ENCODE measurements at regions not wholly inside any gene's neighbourhood (a gene's known extent, or its start where the extent isn't known, plus 50 kb on each side); places are given as distances from the start of the nearest gene placed in this dataset.

DNA sequence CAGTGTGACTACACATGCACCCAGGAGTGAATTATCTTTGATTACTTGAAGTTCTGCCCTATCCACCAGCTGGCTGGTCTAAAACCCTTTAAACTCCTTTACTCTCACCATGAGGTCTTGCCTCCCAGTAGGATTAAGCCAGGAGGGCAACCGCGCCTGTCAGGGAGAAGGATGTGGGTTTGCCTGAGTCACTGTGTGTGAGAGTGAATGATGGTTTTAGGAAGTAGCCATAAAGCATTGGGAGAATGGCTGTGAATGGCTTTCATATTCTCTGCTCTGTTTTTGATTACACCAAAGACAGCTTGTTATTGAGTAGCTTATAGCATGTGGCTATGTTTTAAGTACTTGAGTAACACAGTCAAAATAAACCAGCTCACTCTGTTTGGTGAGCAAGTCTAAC is 637.7 kb upstream of the TBL1XR1 start:
- H2AFZ ChIP-seq (ENCODE audit: insufficient read depth, low read length, poor library complexity), result no peak overlapping the region

DNA sequence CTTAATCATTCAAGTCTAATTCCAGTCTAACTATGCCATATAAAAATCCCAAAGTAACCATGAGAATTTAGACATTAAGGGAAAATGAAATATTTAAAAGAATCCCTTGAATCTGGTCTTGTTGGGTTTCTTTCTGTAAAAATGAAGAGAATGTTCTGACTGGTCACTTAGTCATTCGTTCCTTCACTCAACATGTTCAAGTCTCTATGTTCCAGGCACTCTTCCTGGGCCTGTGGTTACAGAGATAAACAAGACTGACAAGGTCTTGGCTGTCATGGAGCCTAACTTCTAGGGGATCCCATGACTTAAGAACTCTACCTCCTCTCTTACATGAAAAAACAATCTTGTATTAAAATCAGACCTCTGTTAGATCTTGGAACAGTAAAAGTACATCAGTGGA is 638.6 kb upstream of the TBL1XR1 start:
- no peak overlapping the region for H3K14ac ChIP-seq (ENCODE audit: low read length)
- peak; percentile 26 to 74 for DNase-seq
- H2BK120ac ChIP-seq (ENCODE audit: insufficient read depth, low read length, poor library complexity), result no peak overlapping the region
- no CpG with 5 or more reads among the region's 1 CpG for WGBS (ENCODE audit: extremely low coverage, insufficient coverage, insufficient read length)
- H4K91ac ChIP-seq (ENCODE audit: low read depth, low read length), result no peak overlapping the region
- peaks cover 0 to 2% of the 10 kb centered on the region in 2 experiments for H3K4me1 ChIP-seq (ENCODE audit: control insufficient read depth in 1 of 2, insufficient read depth in 2 of 2, low read length in 2 of 2)
- no peak overlapping the region for H2BK12ac ChIP-seq (ENCODE audit: low read length)
- no peak overlapping the region for H2BK5ac ChIP-seq (ENCODE audit: low read depth, low read length, poor library complexity)
- no peak overlapping the region for H3K18ac ChIP-seq (ENCODE audit: low read length)
- H3K9me3 ChIP-seq (ENCODE audit: insufficient read depth, low read depth, low read length), result no peaks in the 10 kb centered on the region
- no peak overlapping the region for H3K4me3 ChIP-seq (ENCODE audit: low read depth, low read length)
- H3K79me1 ChIP-seq (ENCODE audit: low read length), result no peaks in the 10 kb centered on the region
- no peaks in the 10 kb centered on the region for H3K36me3 ChIP-seq (ENCODE audit: control insufficient read depth in 1 of 2, insufficient read depth in 2 of 2, low read length in 2 of 2)
- no peaks in the 10 kb centered on the region for H3K79me2 ChIP-seq (ENCODE audit: control insufficient read depth, insufficient read depth, low read length, poor library complexity)
- H2AK5ac ChIP-seq (ENCODE audit: low read length), result no peak overlapping the region
- no peak overlapping the region for H3K4me2 ChIP-seq (ENCODE audit: low read length)
- H4K8ac ChIP-seq (ENCODE audit: low read depth, low read length), result no peak overlapping the region
- H3K23ac ChIP-seq (ENCODE audit: low read length), result no peak overlapping the region
- no peaks in the 10 kb centered on the region for H3K27me3 ChIP-seq (ENCODE audit: insufficient read depth, low read length)
- H3K9ac ChIP-seq (ENCODE audit: low read length), result no peak overlapping the region
- H3K27ac ChIP-seq (ENCODE audit: low read depth, low read length), result no peak overlapping the region
- H3K4ac ChIP-seq (ENCODE audit: low read depth, low read length), result no peak overlapping the region
- no peak overlapping the region for H4K12ac ChIP-seq (ENCODE audit: low read depth, low read length)
- H2AFZ ChIP-seq (ENCODE audit: insufficient read depth, low read length, poor library complexity), result no peak overlapping the region

More for the DNA sequence above, 637.7 kb upstream of the TBL1XR1 start:
- no peak overlapping the region for H4K8ac ChIP-seq (ENCODE audit: low read depth, low read length)
- H3K79me1 ChIP-seq (ENCODE audit: low read length), result no peaks in the 10 kb centered on the region
- no peak overlapping the region for H3K4me2 ChIP-seq (ENCODE audit: low read length)
- no peak overlapping the region for H2BK5ac ChIP-seq (ENCODE audit: low read depth, low read length, poor library complexity)
- no peak overlapping the region for H3K18ac ChIP-seq (ENCODE audit: low read length)
- no peak overlapping the region for H3K23ac ChIP-seq (ENCODE audit: low read length)
- H4K91ac ChIP-seq (ENCODE audit: low read depth, low read length), result no peak overlapping the region
- H2BK12ac ChIP-seq (ENCODE audit: low read length), result peak overlapping the region; percentile 52
- DNase-seq, result peak in 1 of 2 donors; percentile 49
- no peak overlapping the region for H3K4me3 ChIP-seq (ENCODE audit: low read depth, low read length)
- H4K12ac ChIP-seq (ENCODE audit: low read depth, low read length), result no peak overlapping the region
- H3K4ac ChIP-seq (ENCODE audit: low read depth, low read length), result no peak overlapping the region
- no peak overlapping the region for H2AK5ac ChIP-seq (ENCODE audit: low read length)
- no peak overlapping the region for H3K14ac ChIP-seq (ENCODE audit: low read length)
- no peak overlapping the region for H3K27ac ChIP-seq (ENCODE audit: low read depth, low read length)
- H3K79me2 ChIP-seq (ENCODE audit: control insufficient read depth, insufficient read depth, low read length, poor library complexity), result no peaks in the 10 kb centered on the region
- no peaks in the 10 kb centered on the region for H3K36me3 ChIP-seq (ENCODE audit: control insufficient read depth in 1 of 2, insufficient read depth in 2 of 2, low read length in 2 of 2)
- H2BK120ac ChIP-seq (ENCODE audit: insufficient read depth, low read length, poor library complexity), result no peak overlapping the region
- H3K27me3 ChIP-seq (ENCODE audit: insufficient read depth, low read length), result no peaks in the 10 kb centered on the region
- H3K9ac ChIP-seq (ENCODE audit: low read length), result no peak overlapping the region
- WGBS (ENCODE audit: extremely low coverage, insufficient coverage, insufficient read length), result no CpG with 5 or more reads among the region's 2 CpGs
- peaks cover 0 to 2% of the 10 kb centered on the region in 2 experiments for H3K4me1 ChIP-seq (ENCODE audit: control insufficient read depth in 1 of 2, insufficient read depth in 2 of 2, low read length in 2 of 2)
- H3K9me3 ChIP-seq (ENCODE audit: insufficient read depth, low read depth, low read length), result no peaks in the 10 kb centered on the region

DNA sequence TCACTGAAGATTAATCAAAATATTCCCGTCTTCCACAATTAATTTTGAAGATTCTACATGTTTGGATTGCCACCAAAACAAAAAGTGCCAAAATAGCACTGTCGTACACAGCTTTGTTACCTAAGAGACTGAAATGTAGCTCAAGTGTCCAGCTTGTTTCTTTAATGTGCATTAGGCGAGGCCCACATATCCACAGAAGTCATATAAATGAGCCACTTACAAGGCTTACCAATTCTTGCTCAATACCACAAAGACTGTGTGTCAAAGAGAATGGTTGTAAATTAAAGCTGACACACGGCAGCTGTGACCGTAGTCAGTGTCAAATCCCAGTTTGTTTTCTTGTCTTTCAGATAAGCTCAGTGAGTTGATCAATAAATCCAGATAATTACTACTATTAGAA is 639.4 kb upstream of the TBL1XR1 start:
- Histone ChIP-seq H3K4me2 (ENCODE audit: low read length) (no peak overlapping the region), H3K4me3 (ENCODE audit: low read depth, low read length) (no peak overlapping the region), H2BK5ac (ENCODE audit: low read depth, low read length, poor library complexity) (no peak overlapping the region), H3K4ac (ENCODE audit: low read depth, low read length) (no peak overlapping the region), H3K79me1 (ENCODE audit: low read length) (no peaks in the 10 kb centered on the region), H3K9me3 (ENCODE audit: insufficient read depth, low read depth, low read length) (no peaks in the 10 kb centered on the region), H3K27ac (ENCODE audit: low read depth, low read length) (no peak overlapping the region), H4K91ac (ENCODE audit: low read depth, low read length) (no peak overlapping the region), H3K4me1 (ENCODE audit: control insufficient read depth in 1 of 2, insufficient read depth in 2 of 2, low read length in 2 of 2) (peaks cover 0 to 2% of the 10 kb centered on the region in 2 experiments), H3K79me2 (ENCODE audit: control insufficient read depth, insufficient read depth, low read length, poor library complexity) (no peaks in the 10 kb centered on the region), H4K12ac (ENCODE audit: low read depth, low read length) (no peak overlapping the region), H3K36me3 (ENCODE audit: control insufficient read depth in 1 of 2, insufficient read depth in 2 of 2, low read length in 2 of 2) (no peaks in the 10 kb centered on the region), H3K9ac (ENCODE audit: low read length) (no peak overlapping the region), H2AK5ac (ENCODE audit: low read length) (no peak overlapping the region), H2BK120ac (ENCODE audit: insufficient read depth, low read length, poor library complexity) (no peak overlapping the region), H3K18ac (ENCODE audit: low read length) (no peak overlapping the region), H3K23ac (ENCODE audit: low read length) (no peak overlapping the region), H4K8ac (ENCODE audit: low read depth, low read length) (no peak overlapping the region), H3K14ac (ENCODE audit: low read length) (no peak overlapping the region), H2BK12ac (ENCODE audit: low read length) (no peak overlapping the region), H2AFZ (ENCODE audit: insufficient read depth, low read length, poor library complexity) (no peak overlapping the region), H3K27me3 (ENCODE audit: insufficient read depth, low read length) (no peaks in the 10 kb centered on the region)
- peak in 1 of 2 donors; percentile 22 for DNase-seq
- WGBS (ENCODE audit: extremely low coverage, insufficient coverage, insufficient read length), result no CpG with 5 or more reads among the region's 5 CpGs

DNA sequence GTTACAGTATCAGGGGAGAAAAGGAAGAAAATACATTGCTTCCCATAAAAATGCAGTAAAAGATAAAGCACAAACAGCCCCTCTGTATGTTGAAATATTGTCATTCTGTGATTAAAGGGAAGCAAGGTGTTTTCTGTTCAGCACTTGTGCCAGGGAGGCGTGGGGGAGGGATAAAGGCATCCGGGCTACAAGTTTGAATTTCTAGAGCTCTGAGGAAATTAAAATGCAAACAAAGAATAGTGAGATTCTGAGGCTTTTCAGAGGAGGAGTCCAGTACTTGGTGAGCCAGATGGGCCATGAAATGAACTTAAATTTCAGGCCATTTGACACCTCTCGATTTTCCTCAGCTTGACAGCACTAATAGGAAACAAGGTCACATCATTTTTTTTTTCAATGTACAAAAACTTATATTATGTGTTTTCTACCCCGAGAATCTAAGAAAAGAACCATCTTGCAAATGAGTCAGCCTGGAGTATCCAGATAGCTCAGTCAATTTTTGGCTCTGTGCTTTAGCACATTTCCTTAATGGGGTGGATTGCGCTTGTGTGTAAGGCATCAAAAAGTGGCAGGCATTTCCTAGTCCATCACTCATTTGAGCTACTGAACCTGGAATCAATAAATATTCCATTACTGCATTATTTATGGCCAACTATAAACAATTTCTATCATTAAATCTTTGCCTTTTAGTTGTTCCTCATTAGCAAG is 640.8 kb upstream of the TBL1XR1 start:
- Histone ChIP-seq H4K91ac (ENCODE audit: low read depth, low read length) (no peak overlapping the region), H3K4me3 (ENCODE audit: low read depth, low read length) (no peak overlapping the region), H2AFZ (ENCODE audit: insufficient read depth, low read length, poor library complexity) (no peak overlapping the region), H3K79me1 (ENCODE audit: low read length) (no peaks in the 10 kb centered on the region), H3K36me3 (ENCODE audit: control insufficient read depth in 1 of 2, insufficient read depth in 2 of 2, low read length in 2 of 2) (no peaks in the 10 kb centered on the region), H2BK5ac (ENCODE audit: low read depth, low read length, poor library complexity) (no peak overlapping the region), H3K14ac (ENCODE audit: low read length) (no peak overlapping the region), H3K4me1 (ENCODE audit: control insufficient read depth in 1 of 2, insufficient read depth in 2 of 2, low read length in 2 of 2) (no peaks in the 10 kb centered on the region), H4K12ac (ENCODE audit: low read depth, low read length) (no peak overlapping the region), H2AK5ac (ENCODE audit: low read length) (no peak overlapping the region), H3K9me3 (ENCODE audit: insufficient read depth, low read depth, low read length) (no peaks in the 10 kb centered on the region), H3K4me2 (ENCODE audit: low read length) (no peak overlapping the region), H3K18ac (ENCODE audit: low read length) (no peak overlapping the region), H2BK12ac (ENCODE audit: low read length) (no peak overlapping the region), H4K8ac (ENCODE audit: low read depth, low read length) (no peak overlapping the region), H3K27ac (ENCODE audit: low read depth, low read length) (no peak overlapping the region), H3K23ac (ENCODE audit: low read length) (no peak overlapping the region), H3K9ac (ENCODE audit: low read length) (no peak overlapping the region), H2BK120ac (ENCODE audit: insufficient read depth, low read length, poor library complexity) (no peak overlapping the region), H3K79me2 (ENCODE audit: control insufficient read depth, insufficient read depth, low read length, poor library complexity) (no peaks in the 10 kb centered on the region), H3K27me3 (ENCODE audit: insufficient read depth, low read length) (no peaks in the 10 kb centered on the region), H3K4ac (ENCODE audit: low read depth, low read length) (no peak overlapping the region)
- DNase-seq, result no peak
- WGBS (ENCODE audit: extremely low coverage, insufficient coverage, insufficient read length), result no CpG with 5 or more reads among the region's 5 CpGs

All from trophoblast cell (in vitro differentiated cells and primary cell).